ENCODE measurements at regions not wholly inside any gene's neighbourhood (a gene's known extent, or its start where the extent isn't known, plus 50 kb on each side); places are given as distances from the start of the nearest gene placed in this dataset.

DNA sequence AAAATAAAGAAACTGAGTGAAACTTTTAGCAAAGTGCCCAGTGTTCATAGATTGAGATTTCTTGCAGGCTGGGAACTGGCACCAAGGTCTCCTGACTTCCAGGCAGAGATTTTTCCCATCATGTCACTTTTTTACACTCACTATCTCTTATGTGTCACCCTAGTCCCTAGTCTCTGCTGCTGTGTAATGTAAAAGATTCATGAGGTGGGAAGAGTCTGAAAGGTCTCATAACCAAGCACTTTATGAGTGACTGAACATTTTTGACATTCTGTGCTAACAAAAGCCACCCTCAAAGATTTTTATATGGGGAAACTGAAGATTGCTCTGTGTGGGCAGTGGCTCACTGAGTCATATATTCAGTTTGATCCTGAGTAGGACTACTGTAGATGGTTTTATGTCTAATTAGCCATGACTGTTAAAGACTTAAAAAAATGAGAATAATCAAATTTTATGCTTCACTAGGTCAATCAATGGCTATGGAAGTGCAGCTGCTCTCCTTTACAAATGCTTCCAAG, 900.3 kb upstream of the SORCS1 start:
- no peak for TF ChIP-seq CTCF (IDR thresholded peaks at IDR 0.05)
- ATAC-seq (ENCODE audit: insufficient number of reproducible peaks, low FRiP score, low read depth) (no peak), DNase-seq (ENCODE audit: low spot score) (no peak)
- no peaks in the 10 kb centered on the region for H3K4me1 ChIP-seq (ENCODE audit: control insufficient read depth in 1 of 2, low read depth in 2 of 2)
- H3K4me3 ChIP-seq: no peak overlapping the region
- H3K9me3 ChIP-seq: no peaks in the 10 kb centered on the region
- no peak overlapping the region for H3K27ac ChIP-seq
- H3K27me3 ChIP-seq (replicated peaks; ENCODE audit: insufficient read depth): no peaks in the 10 kb centered on the region
- H3K36me3 ChIP-seq: no peaks in the 10 kb centered on the region

GRCh38 chr10:108060246-108060645, 895.7 kb upstream of the SORCS1 start:
- Histone ChIP-seq H3K27me3 (replicated peaks; ENCODE audit: insufficient read depth) (no peaks in the 10 kb centered on the region), H3K27ac (no peak overlapping the region), H3K36me3 (no peaks in the 10 kb centered on the region), H3K4me3 (no peak overlapping the region), H3K4me1 (ENCODE audit: control insufficient read depth in 1 of 2, low read depth in 2 of 2) (no peaks in the 10 kb centered on the region), H3K9me3 (no peaks in the 10 kb centered on the region)
- ATAC-seq (ENCODE audit: insufficient number of reproducible peaks, low FRiP score, low read depth): no peak
- TF ChIP-seq CTCF (IDR thresholded peaks at IDR 0.05): no peak
- DNase-seq (ENCODE audit: low spot score): no peak

GRCh38 chr10:108055506-108055905, 891.0 kb upstream of the SORCS1 start:
- DNase-seq (ENCODE audit: low spot score) (no peak), ATAC-seq (ENCODE audit: insufficient number of reproducible peaks, low FRiP score, low read depth) (no peak)
- no peaks in the 10 kb centered on the region for H3K9me3 ChIP-seq
- H3K27ac ChIP-seq: no peak overlapping the region
- no peaks in the 10 kb centered on the region for H3K4me1 ChIP-seq (ENCODE audit: control insufficient read depth in 1 of 2, low read depth in 2 of 2)
- no peak overlapping the region for H3K4me3 ChIP-seq
- no peaks in the 10 kb centered on the region for H3K36me3 ChIP-seq
- no peak for TF ChIP-seq CTCF (IDR thresholded peaks at IDR 0.05)
- H3K27me3 ChIP-seq (replicated peaks; ENCODE audit: insufficient read depth): no peaks in the 10 kb centered on the region

DNA sequence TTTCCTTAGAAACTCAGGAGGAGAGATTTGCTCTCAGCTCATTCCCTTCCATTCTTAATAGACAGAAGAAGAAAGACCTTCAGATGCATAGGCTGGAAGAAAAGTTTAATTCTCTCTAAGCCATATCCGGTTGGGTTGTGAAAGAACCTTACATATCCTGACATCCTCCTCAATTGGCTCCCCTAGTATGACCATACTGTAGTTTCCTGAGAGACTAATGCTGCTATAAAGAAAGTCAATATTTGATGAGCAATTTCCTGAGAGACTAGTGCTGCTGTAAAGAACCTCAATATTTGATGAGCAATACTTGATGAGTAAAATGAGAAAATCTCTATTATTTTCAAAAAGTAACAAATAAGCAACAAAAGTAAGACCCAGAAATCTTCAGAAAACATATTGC, 888.5 kb upstream of the SORCS1 start:
- Histone ChIP-seq H3K27me3 (replicated peaks; ENCODE audit: insufficient read depth) (no peaks in the 10 kb centered on the region), H3K27ac (no peak overlapping the region), H3K9me3 (no peaks in the 10 kb centered on the region), H3K36me3 (no peaks in the 10 kb centered on the region), H3K4me1 (ENCODE audit: control insufficient read depth in 1 of 2, low read depth in 2 of 2) (no peaks in the 10 kb centered on the region), H3K4me3 (no peak overlapping the region)
- ATAC-seq (ENCODE audit: insufficient number of reproducible peaks, low FRiP score, low read depth) (no peak), DNase-seq (ENCODE audit: low spot score) (no peak)
- TF ChIP-seq CTCF (IDR thresholded peaks at IDR 0.05): no peak

- Histone ChIP-seq H3K9me3 (no peaks in the 10 kb centered on the region), H3K4me1 (ENCODE audit: control insufficient read depth in 1 of 2, low read depth in 2 of 2) (no peaks in the 10 kb centered on the region), H3K36me3 (no peaks in the 10 kb centered on the region), H3K4me3 (no peak overlapping the region), H3K27me3 (replicated peaks; ENCODE audit: insufficient read depth) (no peaks in the 10 kb centered on the region), H3K27ac (no peak overlapping the region)
- TF ChIP-seq CTCF (IDR thresholded peaks at IDR 0.05): no peak
- DNase-seq (ENCODE audit: low spot score) (no peak), ATAC-seq (ENCODE audit: insufficient number of reproducible peaks, low FRiP score, low read depth) (no peak)
Measured at GRCh38 chr10:108051218-108051617, 886.7 kb upstream of the SORCS1 start.
